ENCODE measurements at regions not wholly inside any gene's neighbourhood (a gene's known extent, or its start where the extent isn't known, plus 50 kb on each side); places are given as distances from the start of the nearest gene placed in this dataset.

- Histone ChIP-seq H3K4me2 (no peak overlapping the region), H3K27ac (ENCODE audit: low read depth) (no peak overlapping the region), H3K79me2 (replicated peaks; ENCODE audit: insufficient read depth) (no peaks in the 10 kb centered on the region), H3K27me3 (ENCODE audit: insufficient read depth) (no peaks in the 10 kb centered on the region), H3K4me1 (ENCODE audit: insufficient read depth) (no peaks in the 10 kb centered on the region), H3K9me2 (ENCODE audit: insufficient read depth) (0 out of 2 replicates have a peak, but pooled peaks cover 3% of the 10 kb centered on the region), H4K20me1 (replicated peaks; ENCODE audit: insufficient read depth) (no peaks in the 10 kb centered on the region), H3K4me3 (no peak overlapping the region), H3F3A (replicated peaks; ENCODE audit: low read depth) (no peaks in the 10 kb centered on the region), H2AFZ (no peak overlapping the region), H3K36me3 (ENCODE audit: insufficient read depth) (no peaks in the 10 kb centered on the region)
- no peak overlapping the region for H3K4me3 Mint-ChIP-seq
- no peak for ATAC-seq
- no peaks in the 10 kb centered on the region; the same call in 2 of the 3 replicates for H3K9me3 Mint-ChIP-seq
- no peak overlapping the region for H3K27ac Mint-ChIP-seq
- TF ChIP-seq STAT1 (IDR thresholded peaks at IDR 0.05; ENCODE audit: unreplicated experiment), result no peak
- no peak for TF ChIP-seq POLR2AphosphoS5 (IDR thresholded peaks at IDR 0.05; ENCODE audit: low read depth)
- no peak for TF ChIP-seq ZNF114 (CRISPR knock-in tag; IDR thresholded peaks at IDR 0.05)
- no peak for TF ChIP-seq ZNF462 (CRISPR knock-in tag; IDR thresholded peaks at IDR 0.05)
- no peak for TF ChIP-seq JUNB (IDR thresholded peaks at IDR 0.05; ENCODE audit: unreplicated experiment)
- no peak for TF ChIP-seq EZH2 (IDR thresholded peaks at IDR 0.05; ENCODE audit: low read depth, unreplicated experiment)
- TF ChIP-seq NANOG (IDR thresholded peaks at IDR 0.05; ENCODE audit: borderline replicate concordance), result no peak
- no peak for TF ChIP-seq ETS1 (IDR thresholded peaks at IDR 0.05)
- TF ChIP-seq CTCF (conservative IDR thresholded peaks at IDR 0.05; ENCODE audit: low read depth in 2 of 2), result no peak
- TF ChIP-seq ZNF331 (CRISPR knock-in tag; IDR thresholded peaks at IDR 0.05; ENCODE audit: low read depth), result no peak
- no peak for TF ChIP-seq CREB1 (CRISPR knock-in tag; IDR thresholded peaks at IDR 0.05; ENCODE audit: low read depth)
- no peak for TF ChIP-seq REST (IDR thresholded peaks at IDR 0.05; ENCODE audit: unreplicated experiment)
- TF ChIP-seq EZH2phosphoT487 (IDR thresholded peaks at IDR 0.05; ENCODE audit: unreplicated experiment), result no peak
- no peaks in the 10 kb centered on the region for H3K36me3 Mint-ChIP-seq (ENCODE audit: low read depth)
- no peak for DNase-seq (ENCODE audit: low spot score)
- peaks cover 2% of the 10 kb centered on the region for H3K27me3 Mint-ChIP-seq (ENCODE audit: insufficient read depth, low read depth, poor library complexity)
- H3K4me1 Mint-ChIP-seq, result no peaks in the 10 kb centered on the region; the same call in 2 of the 3 replicates
Measured at GRCh38 chr2:226676618-226677017, 123.0 kb downstream of the IRS1 start.
